ENCODE measurements at regions not wholly inside any gene's neighbourhood (a gene's known extent, or its start where the extent isn't known, plus 50 kb on each side); places are given as distances from the start of the nearest gene placed in this dataset.

GRCh38 chr6:91646649-91647048, 1059.8 kb upstream of the MAP3K7 start:
- no peak for TF ChIP-seq CTCF (IDR thresholded peaks at IDR 0.05)
- Histone ChIP-seq H3K4me1 (ENCODE audit: low read depth) (no peaks in the 10 kb centered on the region), H3K36me3 (ENCODE audit: low read depth) (no peaks in the 10 kb centered on the region), H3K9me3 (no peaks in the 10 kb centered on the region), H3K4me3 (no peak overlapping the region)
- DNase-seq (no peak), ATAC-seq (no peak)
- intact Hi-C loops (cut with DNase I, micrococcal nuclease): no loop called here

GRCh38 chr6:91645811-91646210, 1058.9 kb upstream of the MAP3K7 start:
- intact Hi-C loops (cut with DNase I, micrococcal nuclease): no loop called here
- TF ChIP-seq CTCF (IDR thresholded peaks at IDR 0.05): no peak
- Histone ChIP-seq H3K9me3 (no peaks in the 10 kb centered on the region), H3K4me3 (no peak overlapping the region), H3K4me1 (ENCODE audit: low read depth) (no peaks in the 10 kb centered on the region), H3K36me3 (ENCODE audit: low read depth) (no peaks in the 10 kb centered on the region)
- ATAC-seq (no peak), DNase-seq (no peak)

- intact Hi-C loops (cut with DNase I, micrococcal nuclease): no loop called here
- no peak for ATAC-seq
These were observed 1050.3 kb upstream of the MAP3K7 start for GRCh38 chr6:91637217-91637616.

GRCh38 chr6:91634791-91635190, 1047.9 kb upstream of the MAP3K7 start:
- Histone ChIP-seq H3K4me3 (no peak overlapping the region), H3K9me3 (no peaks in the 10 kb centered on the region), H3K4me1 (ENCODE audit: low read depth) (no peaks in the 10 kb centered on the region), H3K36me3 (ENCODE audit: low read depth) (no peaks in the 10 kb centered on the region)
- no peak for TF ChIP-seq CTCF (IDR thresholded peaks at IDR 0.05)
- intact Hi-C loops (cut with DNase I, micrococcal nuclease): no loop called here
- DNase-seq: no peak
- no peak for ATAC-seq

More at GRCh38 chr6:91637217-91637616, 1050.3 kb upstream of the MAP3K7 start:
- Histone ChIP-seq H3K4me3 (no peak overlapping the region), H3K4me1 (ENCODE audit: low read depth) (no peaks in the 10 kb centered on the region), H3K9me3 (no peaks in the 10 kb centered on the region), H3K36me3 (ENCODE audit: low read depth) (no peaks in the 10 kb centered on the region)
- no peak for TF ChIP-seq CTCF (IDR thresholded peaks at IDR 0.05)
- DNase-seq: no peak

GRCh38 chr6:91633374-91634111, 1046.7 kb upstream of the MAP3K7 start:
- no peak for ATAC-seq
- DNase-seq: peak in 1 of 3 donors; percentile 5
- H3K36me3 ChIP-seq (ENCODE audit: low read depth): no peaks in the 10 kb centered on the region
- no peak for TF ChIP-seq CTCF (IDR thresholded peaks at IDR 0.05)
- H3K9me3 ChIP-seq: no peaks in the 10 kb centered on the region
- H3K4me1 ChIP-seq (ENCODE audit: low read depth): no peaks in the 10 kb centered on the region
- intact Hi-C loops (cut with DNase I, micrococcal nuclease): no loop called here
- no peak overlapping the region for H3K4me3 ChIP-seq
